ENCODE measurements at regions not wholly inside any gene's neighbourhood (a gene's known extent, or its start where the extent isn't known, plus 50 kb on each side); places are given as distances from the start of the nearest gene placed in this dataset.

DNA sequence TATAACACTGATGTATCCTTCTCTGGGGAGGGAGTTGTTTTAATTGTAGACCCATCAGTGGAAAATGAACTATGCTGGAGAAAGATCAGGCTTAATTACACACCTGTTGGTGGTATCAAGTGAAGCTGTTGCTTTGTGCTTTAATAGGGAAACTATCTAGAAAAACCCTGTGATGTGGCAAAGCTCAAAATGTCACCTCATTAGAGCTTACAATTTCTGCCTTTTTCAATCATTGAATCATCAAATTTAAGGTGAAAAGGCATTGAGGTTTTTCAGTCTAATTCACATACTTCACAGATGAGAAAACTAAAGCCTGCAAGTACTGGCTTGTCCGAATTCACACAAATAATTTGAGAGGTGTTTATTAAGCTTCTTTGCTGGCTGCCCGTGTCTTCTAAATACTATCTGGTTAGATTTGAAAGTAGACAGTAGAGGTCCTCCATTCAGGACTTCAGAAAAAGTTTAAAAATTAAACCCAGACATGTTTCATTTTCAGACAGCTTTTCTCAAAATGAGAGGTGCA lies 143.3 kb upstream of the MAP3K7 start:
- no peak overlapping the region for H3K27ac ChIP-seq (ENCODE audit: low read length)
- no peak overlapping the region for H3K4me3 ChIP-seq (ENCODE audit: low read length)
- H3K27me3 ChIP-seq (ENCODE audit: control insufficient read depth, insufficient read depth, low read length), result no peaks in the 10 kb centered on the region
- no peaks in the 10 kb centered on the region for H3K4me1 ChIP-seq (ENCODE audit: control insufficient read depth, insufficient read depth, low read length)
- no peak for DNase-seq (ENCODE audit: low read depth, low spot score)
- no peaks in the 10 kb centered on the region; the same call in 1 of the 2 replicates for H3K9me3 ChIP-seq (ENCODE audit: control insufficient read depth, insufficient read depth, low read length)
- no CpG with 5 or more reads among the region's 2 CpGs for WGBS (ENCODE audit: insufficient coverage, insufficient read length)
- no peaks in the 10 kb centered on the region for H3K36me3 ChIP-seq (ENCODE audit: control insufficient read depth, insufficient read depth, low read length)

DNA sequence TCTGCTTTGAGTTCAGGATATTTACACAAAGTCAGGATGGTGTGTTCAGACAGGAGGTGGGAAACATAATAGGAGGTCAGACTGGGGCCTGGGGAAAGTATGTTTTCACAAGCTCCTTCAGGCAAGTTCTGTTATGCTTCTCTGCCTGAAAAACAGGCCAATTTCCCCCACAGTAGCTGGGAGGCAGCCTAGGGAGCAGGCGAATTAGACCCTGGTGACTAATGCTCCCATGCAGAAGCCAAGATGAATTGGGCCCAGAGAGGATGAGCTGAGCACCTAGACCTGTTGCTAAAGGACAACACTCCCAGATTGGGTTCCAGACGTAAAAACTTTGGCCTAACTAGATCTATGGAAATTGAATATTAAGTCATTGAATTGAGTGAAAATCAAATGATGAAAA lies 142.2 kb upstream of the MAP3K7 start:
- H3K9me3 ChIP-seq (ENCODE audit: control insufficient read depth, insufficient read depth, low read length), result no peaks in the 10 kb centered on the region; the same call in 1 of the 2 replicates
- WGBS (ENCODE audit: insufficient coverage, insufficient read length), result no CpG with 5 or more reads among the region's 2 CpGs

DNA sequence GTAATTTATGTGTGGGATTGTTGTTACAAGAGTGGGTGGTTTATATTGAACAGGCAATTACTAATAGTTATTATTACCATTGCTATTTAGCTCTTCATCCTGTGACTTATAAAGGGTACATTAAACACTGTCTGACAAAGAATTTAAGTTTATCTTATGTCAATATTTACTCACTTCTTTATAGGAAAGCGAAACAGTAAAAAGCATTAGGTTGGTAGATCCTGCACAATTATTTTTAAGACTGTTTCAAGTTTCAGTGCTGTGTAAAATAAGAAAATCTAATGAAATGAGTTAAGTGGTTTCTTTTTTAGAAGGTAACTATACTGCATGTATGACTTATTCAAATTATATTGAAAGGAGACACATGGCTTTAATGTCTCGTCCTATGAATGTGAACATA lies 135.8 kb upstream of the MAP3K7 start:
- Histone ChIP-seq H3K27ac (ENCODE audit: low read length) (no peak overlapping the region), H3K9me3 (ENCODE audit: control insufficient read depth, insufficient read depth, low read length) (no peaks in the 10 kb centered on the region), H3K36me3 (ENCODE audit: control insufficient read depth, insufficient read depth, low read length) (no peaks in the 10 kb centered on the region), H3K27me3 (ENCODE audit: control insufficient read depth, insufficient read depth, low read length) (no peaks in the 10 kb centered on the region), H3K4me1 (ENCODE audit: control insufficient read depth, insufficient read depth, low read length) (no peaks in the 10 kb centered on the region; the same call in 1 of the 2 replicates), H3K4me3 (ENCODE audit: low read length) (no peak overlapping the region)
- WGBS (ENCODE audit: insufficient coverage, insufficient read length), result no CpG with 5 or more reads among the region's 2 CpGs
- no peak for DNase-seq (ENCODE audit: low read depth, low spot score)

More for the DNA sequence above, 142.2 kb upstream of the MAP3K7 start:
- Histone ChIP-seq H3K27me3 (ENCODE audit: control insufficient read depth, insufficient read depth, low read length) (no peaks in the 10 kb centered on the region), H3K36me3 (ENCODE audit: control insufficient read depth, insufficient read depth, low read length) (no peaks in the 10 kb centered on the region), H3K4me3 (ENCODE audit: low read length) (no peak overlapping the region), H3K4me1 (ENCODE audit: control insufficient read depth, insufficient read depth, low read length) (no peaks in the 10 kb centered on the region), H3K27ac (ENCODE audit: low read length) (no peak overlapping the region)
- DNase-seq (ENCODE audit: low read depth, low spot score), result no peak

DNA sequence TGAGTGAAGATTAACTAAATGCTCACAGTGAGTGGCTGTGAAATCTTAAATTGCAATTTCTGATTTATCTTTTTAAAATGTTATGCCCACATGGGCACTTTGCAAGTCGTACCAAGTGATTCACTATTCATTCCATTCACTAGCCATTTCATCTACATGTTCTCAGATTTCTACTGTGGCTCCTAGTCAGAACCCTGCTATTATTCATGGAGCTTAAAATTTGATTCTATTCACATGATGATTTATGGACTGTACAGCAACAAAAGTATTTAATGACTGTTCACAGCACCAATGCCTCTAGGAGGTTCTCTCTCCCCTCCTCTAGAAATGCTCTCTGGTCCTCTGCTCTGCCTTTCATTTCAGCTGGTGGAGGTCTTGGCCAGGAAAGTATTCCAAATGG lies 133.5 kb upstream of the MAP3K7 start:
- Histone ChIP-seq H3K4me1 (ENCODE audit: control insufficient read depth, insufficient read depth, low read length) (peaks cover 2% of the 10 kb centered on the region; the same call in 1 of the 2 replicates), H3K27ac (ENCODE audit: low read length) (no peak overlapping the region), H3K36me3 (ENCODE audit: control insufficient read depth, insufficient read depth, low read length) (no peaks in the 10 kb centered on the region), H3K9me3 (ENCODE audit: control insufficient read depth, insufficient read depth, low read length) (no peaks in the 10 kb centered on the region), H3K4me3 (ENCODE audit: low read length) (no peak overlapping the region), H3K27me3 (ENCODE audit: control insufficient read depth, insufficient read depth, low read length) (no peaks in the 10 kb centered on the region; the same call in 1 of the 2 replicates)
- DNase-seq (ENCODE audit: low read depth, low spot score), result no peak
- no CpG with 5 or more reads among the region's 1 CpG for WGBS (ENCODE audit: insufficient coverage, insufficient read length)

DNA sequence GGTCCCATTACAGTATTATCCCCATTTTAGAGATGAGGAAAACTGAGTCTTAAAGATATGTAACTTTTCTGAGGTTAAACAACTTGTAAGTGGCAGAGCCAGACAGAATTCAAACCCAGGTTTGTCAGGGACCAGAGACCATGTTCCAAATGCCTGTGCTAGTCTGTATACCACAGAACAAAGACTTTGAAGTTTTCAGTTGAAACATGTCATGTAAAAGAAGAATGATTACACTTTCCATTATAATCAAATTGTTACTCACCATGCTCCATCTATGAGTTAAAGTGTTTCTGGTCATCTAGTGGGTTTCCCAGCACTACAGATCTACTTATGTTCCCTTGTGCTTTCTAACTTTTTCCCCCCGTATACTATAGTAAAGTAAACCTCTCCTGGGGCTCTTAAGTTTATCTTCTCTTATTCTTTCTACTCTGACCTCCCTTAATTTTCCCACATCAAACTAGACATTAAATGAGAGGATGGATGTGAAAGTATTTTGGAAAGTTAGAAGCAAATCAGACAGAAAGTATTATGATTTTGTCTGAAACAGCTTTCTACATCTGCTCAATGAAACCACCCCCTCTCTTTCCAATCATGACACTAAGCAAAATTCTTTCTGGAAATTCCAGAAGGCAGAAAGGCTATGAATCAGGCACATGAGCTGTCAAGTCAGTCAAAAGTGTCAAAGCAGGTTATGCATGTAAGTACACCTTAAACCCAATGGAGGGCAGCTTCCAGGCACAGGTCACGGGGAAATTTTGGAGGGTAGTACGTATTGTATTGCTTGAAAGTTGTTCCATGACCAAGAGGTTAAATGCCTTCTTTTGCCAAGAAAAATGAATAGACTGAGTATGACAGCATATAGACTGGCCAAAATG lies 132.7 kb upstream of the MAP3K7 start:
- Histone ChIP-seq H3K9me3 (ENCODE audit: control insufficient read depth, insufficient read depth, low read length) (no peaks in the 10 kb centered on the region), H3K36me3 (ENCODE audit: control insufficient read depth, insufficient read depth, low read length) (no peaks in the 10 kb centered on the region), H3K27me3 (ENCODE audit: control insufficient read depth, insufficient read depth, low read length) (no peaks in the 10 kb centered on the region; the same call in 1 of the 2 replicates), H3K27ac (ENCODE audit: low read length) (no peak overlapping the region), H3K4me1 (ENCODE audit: control insufficient read depth, insufficient read depth, low read length) (peaks cover 2% of the 10 kb centered on the region; the same call in 1 of the 2 replicates), H3K4me3 (ENCODE audit: low read length) (no peak overlapping the region)
- WGBS (ENCODE audit: insufficient coverage, insufficient read length), result no CpG with 5 or more reads among the region's 3 CpGs
- DNase-seq (ENCODE audit: low read depth, low spot score), result no peak

DNA sequence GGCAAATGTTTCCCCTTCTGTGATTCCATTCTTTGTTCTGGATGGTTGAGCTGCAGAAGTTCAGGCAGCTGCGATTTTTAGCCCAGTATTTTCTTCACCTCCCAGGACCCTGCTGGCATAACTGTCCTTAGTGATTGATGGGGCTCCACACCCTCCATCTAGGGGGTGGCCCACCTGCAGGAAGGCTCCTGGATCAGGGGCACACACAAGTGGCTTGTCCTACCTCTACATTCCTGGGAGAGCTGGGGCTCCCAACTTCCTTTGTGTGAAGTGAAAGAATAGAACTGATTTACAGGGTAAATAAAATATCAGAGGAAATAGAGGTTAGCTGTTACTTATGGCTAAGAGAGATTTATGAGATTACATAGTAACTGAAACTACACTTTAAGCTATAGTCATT lies 129.5 kb upstream of the MAP3K7 start:
- H3K4me3 ChIP-seq (ENCODE audit: low read length), result no peak overlapping the region
- no peaks in the 10 kb centered on the region for H3K9me3 ChIP-seq (ENCODE audit: control insufficient read depth, insufficient read depth, low read length)
- no CpG with 5 or more reads among the region's 1 CpG for WGBS (ENCODE audit: insufficient coverage, insufficient read length)
- no peaks in the 10 kb centered on the region; the same call in 1 of the 2 replicates for H3K27me3 ChIP-seq (ENCODE audit: control insufficient read depth, insufficient read depth, low read length)
- H3K27ac ChIP-seq (ENCODE audit: low read length), result no peak overlapping the region
- H3K4me1 ChIP-seq (ENCODE audit: control insufficient read depth, insufficient read depth, low read length), result peaks cover 2% of the 10 kb centered on the region; the same call in 1 of the 2 replicates
- no peaks in the 10 kb centered on the region for H3K36me3 ChIP-seq (ENCODE audit: control insufficient read depth, insufficient read depth, low read length)
- no peak for DNase-seq (ENCODE audit: low read depth, low spot score)

DNA sequence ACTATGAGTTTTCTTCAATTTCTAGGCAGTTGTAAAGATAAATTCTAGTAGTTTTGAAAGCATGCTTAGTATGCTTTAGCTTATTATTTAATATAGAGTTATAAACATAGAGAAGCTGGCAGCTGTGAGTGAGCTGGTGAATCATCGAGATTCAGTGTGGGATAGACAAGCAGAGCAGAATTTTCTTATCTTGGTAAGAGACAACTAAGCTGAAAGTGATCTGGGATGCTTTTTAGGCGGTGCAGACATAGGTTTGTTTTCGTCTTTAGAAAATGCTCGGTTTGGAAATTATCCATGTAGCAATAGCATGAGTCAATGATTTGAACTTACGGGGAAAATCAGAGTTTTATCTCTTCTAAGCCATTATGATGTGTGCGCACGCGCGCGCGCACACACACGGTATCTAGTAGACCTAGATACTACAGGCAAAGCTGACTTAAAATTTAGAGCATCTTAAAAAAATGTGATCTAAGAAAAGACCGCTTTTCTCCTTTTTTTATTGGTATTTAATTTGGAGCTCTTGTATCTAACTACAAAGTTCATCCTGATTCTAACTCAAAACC lies 128.3 kb upstream of the MAP3K7 start:
- 0 out of 2 replicates have a peak, but pooled peaks cover 2% of the 10 kb centered on the region for H3K4me1 ChIP-seq (ENCODE audit: control insufficient read depth, insufficient read depth, low read length)
- H3K27me3 ChIP-seq (ENCODE audit: control insufficient read depth, insufficient read depth, low read length), result no peaks in the 10 kb centered on the region; the same call in 1 of the 2 replicates
- no peak for DNase-seq (ENCODE audit: low read depth, low spot score)
- no peaks in the 10 kb centered on the region for H3K9me3 ChIP-seq (ENCODE audit: control insufficient read depth, insufficient read depth, low read length)
- no peak overlapping the region for H3K4me3 ChIP-seq (ENCODE audit: low read length)
- H3K27ac ChIP-seq (ENCODE audit: low read length), result no peak overlapping the region
- WGBS (ENCODE audit: insufficient coverage, insufficient read length), result no CpG with 5 or more reads among the region's 13 CpGs
- H3K36me3 ChIP-seq (ENCODE audit: control insufficient read depth, insufficient read depth, low read length), result no peaks in the 10 kb centered on the region

DNA sequence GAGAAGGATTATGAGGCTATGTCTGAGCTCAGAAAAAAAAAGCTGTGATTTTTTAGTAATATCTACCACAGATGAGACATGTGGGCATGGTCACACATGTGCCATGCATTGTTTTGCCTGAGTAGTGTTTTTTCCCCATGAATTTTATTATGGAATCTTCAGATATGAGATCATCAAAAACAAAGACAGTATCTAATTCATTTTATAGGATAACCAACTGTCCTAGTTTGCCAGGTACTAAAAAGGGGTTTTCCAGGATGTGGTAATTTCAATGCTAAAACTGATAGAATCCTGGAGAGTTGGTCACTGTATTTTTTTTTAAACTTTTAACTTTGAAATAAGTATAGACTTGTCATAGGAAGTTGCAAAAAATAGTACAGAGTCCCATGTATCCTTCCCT lies 127.4 kb upstream of the MAP3K7 start:
- H3K27me3 ChIP-seq (ENCODE audit: control insufficient read depth, insufficient read depth, low read length), result no peaks in the 10 kb centered on the region; the same call in 1 of the 2 replicates
- no peaks in the 10 kb centered on the region for H3K36me3 ChIP-seq (ENCODE audit: control insufficient read depth, insufficient read depth, low read length)

DNA sequence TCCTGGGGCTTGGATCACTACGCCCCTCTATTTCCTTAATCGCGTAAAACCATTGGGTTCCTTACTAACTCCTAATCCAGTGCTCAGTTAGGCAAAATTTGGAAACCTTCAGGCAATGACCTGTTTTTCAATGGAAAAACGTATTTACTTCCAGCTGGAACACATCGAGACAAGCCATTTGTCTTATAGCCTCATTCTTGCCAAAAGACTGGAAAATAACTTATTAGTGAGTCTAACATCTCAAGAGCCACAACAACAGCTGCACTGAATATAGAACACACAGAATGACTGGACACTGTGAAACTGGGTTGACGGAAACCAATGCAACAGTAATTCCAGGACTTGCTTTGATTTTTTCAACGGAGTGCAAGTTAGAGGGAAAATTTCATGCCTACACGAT lies 125.2 kb upstream of the MAP3K7 start:
- no CpG with 5 or more reads among the region's 8 CpGs for WGBS (ENCODE audit: insufficient coverage, insufficient read length)
- H3K4me1 ChIP-seq (ENCODE audit: control insufficient read depth, insufficient read depth, low read length), result peaks cover 3% of the 10 kb centered on the region; the same call in 1 of the 2 replicates
- H3K27me3 ChIP-seq (ENCODE audit: control insufficient read depth, insufficient read depth, low read length), result no peaks in the 10 kb centered on the region; the same call in 1 of the 2 replicates
- DNase-seq (ENCODE audit: low read depth, low spot score), result no peak
- H3K9me3 ChIP-seq (ENCODE audit: control insufficient read depth, insufficient read depth, low read length), result no peaks in the 10 kb centered on the region
- no peak overlapping the region for H3K4me3 ChIP-seq (ENCODE audit: low read length)
- no peak overlapping the region for H3K27ac ChIP-seq (ENCODE audit: low read length)
- no peaks in the 10 kb centered on the region for H3K36me3 ChIP-seq (ENCODE audit: control insufficient read depth, insufficient read depth, low read length)

More for the DNA sequence above, 127.4 kb upstream of the MAP3K7 start:
- H3K9me3 ChIP-seq (ENCODE audit: control insufficient read depth, insufficient read depth, low read length), result no peaks in the 10 kb centered on the region
- no peak overlapping the region for H3K27ac ChIP-seq (ENCODE audit: low read length)
- H3K4me3 ChIP-seq (ENCODE audit: low read length), result no peak overlapping the region
- no peak for DNase-seq (ENCODE audit: low read depth, low spot score)
- 0 out of 2 replicates have a peak, but pooled peaks cover 2% of the 10 kb centered on the region for H3K4me1 ChIP-seq (ENCODE audit: control insufficient read depth, insufficient read depth, low read length)

DNA sequence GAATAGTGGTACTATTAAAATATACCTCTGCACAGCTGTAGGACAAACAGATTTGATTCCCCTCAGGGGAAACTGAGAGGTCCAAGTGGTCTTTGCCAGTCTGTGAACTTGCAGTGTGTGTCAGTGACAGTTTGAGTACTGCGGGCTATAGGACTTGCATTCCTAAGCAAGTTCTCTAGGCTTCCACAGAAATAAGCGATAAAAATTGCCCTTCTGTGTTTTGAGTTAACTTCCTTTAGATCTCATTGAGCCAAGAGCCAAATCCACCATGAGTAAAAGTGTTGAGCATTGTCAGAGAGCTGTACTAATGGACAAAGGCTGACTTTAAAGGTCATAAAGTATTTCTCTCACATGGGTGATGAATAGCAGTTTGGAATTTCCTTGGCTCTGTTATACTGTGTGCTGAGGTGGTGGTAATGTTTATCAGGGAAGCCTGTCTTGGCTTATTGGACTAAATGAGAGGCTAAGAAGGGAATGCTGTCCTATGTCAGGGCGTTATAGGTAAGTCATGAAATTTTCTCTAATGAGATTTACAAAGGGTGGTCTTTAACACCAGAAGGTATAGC lies 122.6 kb upstream of the MAP3K7 start:
- Histone ChIP-seq H3K36me3 (ENCODE audit: control insufficient read depth, insufficient read depth, low read length) (no peaks in the 10 kb centered on the region), H3K4me3 (ENCODE audit: low read length) (no peak overlapping the region), H3K27ac (ENCODE audit: low read length) (no peak overlapping the region), H3K27me3 (ENCODE audit: control insufficient read depth, insufficient read depth, low read length) (no peaks in the 10 kb centered on the region), H3K4me1 (ENCODE audit: control insufficient read depth, insufficient read depth, low read length) (peaks cover 1% of the 10 kb centered on the region; the same call in 1 of the 2 replicates), H3K9me3 (ENCODE audit: control insufficient read depth, insufficient read depth, low read length) (no peaks in the 10 kb centered on the region)
- no CpG with 5 or more reads among the region's 3 CpGs for WGBS (ENCODE audit: insufficient coverage, insufficient read length)
- no peak for DNase-seq (ENCODE audit: low read depth, low spot score)

Data from iPS DF 6.9 (cell line).